Glutamatergic neuron (in vitro differentiated cells): ENCODE measurements at regions not wholly inside any gene's neighbourhood (a gene's known extent, or its start where the extent isn't known, plus 50 kb on each side); places are given as distances from the start of the nearest gene placed in this dataset. TPM values are rescaled to one million over a fixed set of nuclear protein-coding genes. Genes with fewer than 3 reads are reported as not detected.

ENCODE experiments used
- DNase-seq: peaks from one replicate; pipeline ENCODE4 v3.0.0; 2022
- H3K27ac Mint-ChIP-seq: one replicate; pipeline ENCODE4 v1.8.0; 2020; ENCODE audit warnings: mild to moderate bottlenecking, mixed read lengths, inconsistent platforms; ENCODE audit not compliant: unreplicated experiment
- H3K27me3 Mint-ChIP-seq: one replicate; pipeline ENCODE4 v1.8.0; 2020; ENCODE audit warnings: mild to moderate bottlenecking, moderate library complexity, mixed read lengths, inconsistent platforms; ENCODE audit not compliant: unreplicated experiment
- H3K36me3 Mint-ChIP-seq: one replicate; pipeline ENCODE4 v1.8.0; 2020; ENCODE audit warnings: mild to moderate bottlenecking, mixed read lengths, inconsistent platforms; ENCODE audit not compliant: unreplicated experiment
- H3K4me1 Mint-ChIP-seq: one replicate; pipeline ENCODE4 v1.8.0; 2020; ENCODE audit warnings: mild to moderate bottlenecking, low read depth, mixed read lengths, inconsistent platforms; ENCODE audit not compliant: unreplicated experiment
- H3K4me3 Mint-ChIP-seq: one replicate; pipeline ENCODE4 v1.8.0; 2020; ENCODE audit warnings: mild to moderate bottlenecking, mixed read lengths, inconsistent platforms; ENCODE audit not compliant: unreplicated experiment
- H3K9me3 Mint-ChIP-seq: one replicate; pipeline ENCODE4 v1.8.0; 2020; ENCODE audit warnings: mild to moderate bottlenecking, moderate library complexity, mixed read lengths, inconsistent platforms; ENCODE audit not compliant: unreplicated experiment
- CTCF ChIP-seq: fragments of 200-600 bp; sonication (generic); IDR thresholded peaks from one replicate; pipeline ENCODE4 v1.5.0; 2021; ENCODE audit not compliant: partially characterized antibody, unreplicated experiment
- microRNA-seq: library from miRNA; unstranded; fragments of <30 nt; microRNA quantifications from one replicate; pipeline ENCODE4, GENCODE V29; 2020; ENCODE audit not compliant: unreplicated experiment

DNA sequence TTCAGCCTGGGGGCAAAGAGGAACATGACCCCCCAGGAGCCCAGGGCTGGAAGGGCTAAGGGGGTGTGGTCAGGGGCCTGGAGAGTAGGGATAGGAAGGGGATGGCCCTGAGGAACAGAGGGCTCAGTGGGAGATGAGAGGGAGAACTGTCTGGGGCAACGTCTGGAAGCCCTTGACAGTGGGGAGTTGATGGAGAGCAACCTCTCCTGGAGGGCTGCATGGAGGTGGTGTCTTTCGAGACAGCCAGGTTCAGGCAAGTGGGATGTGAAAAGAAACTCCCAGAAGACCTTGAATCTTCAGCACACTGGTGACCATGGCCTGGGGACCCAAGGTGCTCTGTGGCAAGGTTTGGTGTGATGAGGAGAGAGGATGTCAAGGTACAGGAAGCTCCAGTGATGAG lies 54.2 kb upstream of the RUNX3 start:
- H3K27ac Mint-ChIP-seq = no peak overlapping the region

GRCh38 chr1:24983006-24983680 lies 53.1 kb upstream of the RUNX3 start:
- Mint-ChIP-seq H3K4me3 (no peak overlapping the region), H3K27ac (no peak overlapping the region), H3K4me1 (no peaks in the 10 kb centered on the region), H3K9me3 (peaks cover 2% of the 10 kb centered on the region), H3K36me3 (no peaks in the 10 kb centered on the region), H3K27me3 (peaks cover 15% of the 10 kb centered on the region)
- no peak for TF ChIP-seq CTCF
- DNase-seq = peak; percentile 9

More for the DNA sequence above, 54.2 kb upstream of the RUNX3 start:
- peaks cover 15% of the 10 kb centered on the region for H3K27me3 Mint-ChIP-seq
- H3K9me3 Mint-ChIP-seq = peaks cover 2% of the 10 kb centered on the region
- no peaks in the 10 kb centered on the region for H3K4me1 Mint-ChIP-seq
- DNase-seq = peak; percentile 2
- TF ChIP-seq CTCF = no peak
- H3K4me3 Mint-ChIP-seq = no peak overlapping the region
- H3K36me3 Mint-ChIP-seq = no peaks in the 10 kb centered on the region

DNA sequence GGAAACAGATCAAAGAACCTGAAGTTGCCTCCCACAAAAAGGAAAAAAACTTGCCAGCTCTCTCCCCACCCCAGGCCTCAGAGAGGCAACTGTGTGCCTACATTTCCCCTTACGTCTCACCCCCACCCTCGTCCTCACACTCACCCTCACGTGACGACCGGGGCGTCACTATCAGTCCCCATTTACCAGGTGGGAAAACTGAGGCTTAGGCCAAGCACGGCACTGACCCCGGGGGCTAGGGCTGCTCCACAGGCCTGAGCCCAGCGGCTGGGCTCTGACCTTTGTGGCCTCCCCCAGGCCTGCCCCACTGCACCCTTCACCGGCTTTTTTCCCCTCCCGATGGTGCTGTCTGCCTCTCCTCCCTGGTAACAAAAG lies 51.5 kb upstream of the RUNX3 start:
- TF ChIP-seq CTCF = no peak
- Mint-ChIP-seq H3K4me3 (no peak overlapping the region), H3K27ac (no peak overlapping the region), H3K4me1 (no peaks in the 10 kb centered on the region), H3K27me3 (peaks cover 14% of the 10 kb centered on the region), H3K36me3 (peaks cover 4% of the 10 kb centered on the region), H3K9me3 (peaks cover 2% of the 10 kb centered on the region)
- no peak for DNase-seq

- H3K27ac Mint-ChIP-seq = no peak overlapping the region
- H3K27me3 Mint-ChIP-seq = peaks cover 14% of the 10 kb centered on the region
- H3K36me3 Mint-ChIP-seq = peaks cover 7% of the 10 kb centered on the region
- no peak overlapping the region for H3K4me3 Mint-ChIP-seq
- no peaks in the 10 kb centered on the region for H3K4me1 Mint-ChIP-seq
- TF ChIP-seq CTCF = no peak
- H3K9me3 Mint-ChIP-seq = peaks cover 2% of the 10 kb centered on the region
- DNase-seq = peak; percentile 5
Observed at GRCh38 chr1:24980836-24981630, 51.0 kb upstream of the RUNX3 start.

Small RNA genes lying in the stretch of these regions (microRNA-seq; reads per million reads assigned to microRNA genes)
- gene MIR4425 = not detected
